HCT116 (cell line): ENCODE measurements at regions not wholly inside any gene's neighbourhood (a gene's known extent, or its start where the extent isn't known, plus 50 kb on each side); places are given as distances from the start of the nearest gene placed in this dataset.
"Not testable (repeated sequence)": the region's sequence is repeated elsewhere in the genome, so short reads cannot be mapped to it uniquely, and the experiment has no call there.

Experiments used
- ATAC-seq: fragments of 200-7000 bp; cut with Tn5 transposase; 2 replicates; pipeline ENCODE4 v1.9.1; 2020; ENCODE audit warnings: mild to moderate bottlenecking, moderate library complexity
- BruUV-seq: library from RNA; stranded (reverse); fragments of 400-500 nt; replicated peaks from 2 replicates; lab custom pipeline; 2021; lab: Mats Ljungman, UMichigan
- CTCF ChIA-PET: fragments of 300-600 bp; sonication (Branson Sonifier 250); formaldehyde crosslinking; loops from one replicate; lab custom pipeline; 2021; ENCODE audit warnings: antibody characterized with exemption; lab: Charles Lee
- POLR2A ChIA-PET: fragments of 300-600, 350-600 bp; sonication (Branson Sonifier 250); formaldehyde crosslinking; loops from one replicate; lab custom pipeline; 2021; ENCODE audit warnings: antibody characterized with exemption; lab: Charles Lee
- RAD21 ChIA-PET, 2 experiments: fragments of 300-600 bp; sonication (Branson Sonifier 250); formaldehyde crosslinking; loops; one replicate each; lab custom pipeline; 2023; ENCODE audit warnings: low total read pairs in 2 of 2; ENCODE audit not compliant: uncharacterized antibody in 2 of 2, unreplicated experiment in 2 of 2, low non-redundant PET in 1 of 2; lab: Charles Lee
- DNase-seq: peaks from one replicate; pipeline ENCODE4 v3.0.0-alpha.2; 2010; ENCODE audit warnings: low read depth, low spot score
- H2AFZ ChIP-seq: fragments of 200-600 bp; shearing (Covaris generic), sonication (generic); 2 replicates; pipeline ENCODE4 v1.6.1; 2017; ENCODE audit warnings: low read depth, mixed run types, mixed read lengths, antibody characterized with exemption, low read length; ENCODE audit not compliant: poor library complexity, severe bottlenecking
- H3K27ac ChIP-seq: 2 replicates; pipeline ENCODE4 v1.5.1; 2012; ENCODE audit warnings: low read depth, low read length
- H3K27me3 ChIP-seq: fragments of 200-600 bp; sonication (generic); 2 replicates; pipeline ENCODE4 v1.6.1; 2016; ENCODE audit warnings: mixed run types, low read length, mixed read lengths; ENCODE audit not compliant: insufficient read depth
- H3K36me3 ChIP-seq, 2 experiments: fragments of 200-500 bp in 1 of 2; fragments of 200-600 bp in 1 of 2; sonication (Bioruptor generic) in 1 of 2; sonication (generic) in 1 of 2; 2 replicates each; pipeline versions ENCODE4 v1.5.1 to v1.6.1; 2014 to 2016; ENCODE audit warnings: low read length in 2 of 2, inconsistent platforms in 1 of 2, mixed read lengths in 1 of 2, mixed run types in 1 of 2; ENCODE audit not compliant: insufficient read depth in 2 of 2, control insufficient read depth in 1 of 2
- H3K4me1 ChIP-seq, 2 experiments: fragments of 200-600 bp in 1 of 2; sonication (generic) in 1 of 2; 2 replicates each; pipeline versions ENCODE4 v1.5.1 to v1.6.1; 2012 to 2017; ENCODE audit warnings: low read length in 2 of 2, inconsistent platforms in 1 of 2, mild to moderate bottlenecking in 1 of 2, mixed read lengths in 1 of 2, mixed run types in 1 of 2, moderate library complexity in 1 of 2; ENCODE audit not compliant: insufficient read depth in 2 of 2, control insufficient read depth in 1 of 2
- H3K4me2 ChIP-seq: fragments of 200-600 bp; sonication (generic); 2 replicates; pipeline ENCODE4 v1.6.1; 2017; ENCODE audit warnings: mixed run types, low read length, mixed read lengths
- H3K4me3 ChIP-seq, 2 experiments: fragments of 200-600 bp in 1 of 2; sonication (generic) in 1 of 2; replicated peaks in 1 of 2; 2 replicates each; pipeline ENCODE4 v1.5.1; 2011 to 2016; ENCODE audit warnings: low read length in 2 of 2, control low read depth in 1 of 2, low read depth in 1 of 2, mild to moderate bottlenecking in 1 of 2, mixed read lengths in 1 of 2, mixed run types in 1 of 2
- H3K79me2 ChIP-seq: fragments of 200-600 bp; sonication (generic); 2 replicates; pipeline ENCODE4 v1.6.1; 2017; ENCODE audit warnings: mild to moderate bottlenecking, mixed run types, low read length, moderate library complexity, mixed read lengths; ENCODE audit not compliant: insufficient read depth
- H3K9ac ChIP-seq: fragments of 200-600 bp; sonication (generic); 2 replicates; pipeline ENCODE4 v1.6.1; 2016; ENCODE audit warnings: low read length, mixed read lengths
- H3K9me2 ChIP-seq: fragments of 200-600 bp; sonication (generic), shearing (Covaris generic); 2 replicates; pipeline ENCODE4 v1.6.1; 2017; ENCODE audit warnings: mixed run types, mild to moderate bottlenecking, moderate library complexity; ENCODE audit not compliant: insufficient read depth
- H3K9me3 ChIP-seq, 2 experiments: fragments of 200-500 bp in 1 of 2; fragments of 200-600 bp in 1 of 2; sonication (Bioruptor generic) in 1 of 2; sonication (generic) in 1 of 2; 2 replicates each; pipeline ENCODE4 v1.6.1; 2014 to 2017; ENCODE audit warnings: low read length in 2 of 2, mixed read lengths in 2 of 2, inconsistent platforms in 1 of 2, low read depth in 1 of 2, mild to moderate bottlenecking in 1 of 2, mixed run types in 1 of 2, moderate library complexity in 1 of 2; ENCODE audit not compliant: control insufficient read depth in 1 of 2, insufficient read depth in 1 of 2
- H4K20me1 ChIP-seq: fragments of 200-600 bp; sonication (generic), shearing (Covaris generic); 2 replicates; pipeline ENCODE4 v1.6.1; 2017; ENCODE audit warnings: mixed run types, mild to moderate bottlenecking, moderate library complexity; ENCODE audit not compliant: insufficient read depth
- EZH2phosphoT487 ChIP-seq: fragments of 200-600 bp; IDR thresholded peaks from 2 replicates; pipeline ENCODE4 v1.6.1; 2018; ENCODE audit warnings: antibody characterized with exemption, borderline replicate concordance
- JUND ChIP-seq: IDR thresholded peaks from 2 replicates; pipeline ENCODE4 v1.6.1; 2012
- SIN3A ChIP-seq: IDR thresholded peaks from 2 replicates; pipeline ENCODE4 v1.6.1; 2012; ENCODE audit warnings: low read depth
- YY1 ChIP-seq: IDR thresholded peaks from 2 replicates; pipeline ENCODE4 v1.6.1; 2011; ENCODE audit warnings: low read length, low read depth, moderate library complexity, mild to moderate bottlenecking; ENCODE audit not compliant: insufficient replicate concordance; ENCODE audit errors: extremely low read depth
- ZFX ChIP-seq: fragments of 450-650 bp; IDR thresholded peaks from 2 replicates; pipeline ENCODE4 v1.6.1; 2017
- intact Hi-C: fragments of 100-400 bp; cut with micrococcal nuclease; formaldehyde crosslinking; loops from 2 replicates; pipeline ENCODE4 v1.10.0; 2022

GRCh38 chr15:83383608-83384139 lies 63.5 kb upstream of the SH3GL3 start:
- DNase-seq, H3K4me3 ChIP-seq, H3K27ac ChIP-seq, H3K36me3 ChIP-seq, RAD21 ChIA-PET, H3K9me2 ChIP-seq, H4K20me1 ChIP-seq, H2AFZ ChIP-seq, ATAC-seq, H3K27me3 ChIP-seq, POLR2A ChIA-PET, BruUV-seq, H3K79me2 ChIP-seq, H3K4me2 ChIP-seq, H3K9me3 ChIP-seq, H3K9ac ChIP-seq, CTCF ChIA-PET: not testable (repeated sequence)
- H3K4me1 ChIP-seq, result peaks cover 13 to 25% of the 10 kb centered on the region in 2 experiments
- intact Hi-C loops, result loop anchor here (5.0 kb wide), 1 partner anchor 371 kb away; the partner anchor contains the start of gene C15orf40

- H3K27me3 ChIP-seq, result peaks cover 2% of the 10 kb centered on the region; the same call in 1 of the 2 replicates
- TF ChIP-seq JUND, result no peak
- no peak for TF ChIP-seq ZFX
- TF ChIP-seq EZH2phosphoT487, result no peak
- TF ChIP-seq YY1, result no peak
- TF ChIP-seq SIN3A, result no peak
- H3K4me1 ChIP-seq, result peaks cover 0 to 4% of the 10 kb centered on the region in 2 experiments; a peak in 2 of 4 replicates
- H3K79me2 ChIP-seq, result no peaks in the 10 kb centered on the region
- no peak overlapping the region for H3K4me2 ChIP-seq
- POLR2A ChIA-PET, result no interaction called here
- H4K20me1 ChIP-seq, result no peaks in the 10 kb centered on the region
- no TSS peak for BruUV-seq
- CTCF ChIA-PET, result interaction anchor here (1.2 kb wide), 1 partner anchor 147 kb away, joined by 3 read pairs; no protein-coding TSS in a partner anchor
- DNase-seq (no peak), ATAC-seq (no peak)
- intact Hi-C loops, result no loop called here
- no peak overlapping the region for H3K4me3 ChIP-seq
- no peak overlapping the region for H3K27ac ChIP-seq
- H3K9me2 ChIP-seq, result no peaks in the 10 kb centered on the region
- no peaks in the 10 kb centered on the region for H3K9me3 ChIP-seq
- H3K9ac ChIP-seq, result no peak overlapping the region
- H2AFZ ChIP-seq, result no peak overlapping the region
- RAD21 ChIA-PET, result no interaction called here
- H3K36me3 ChIP-seq, result no peaks in the 10 kb centered on the region
Measured at GRCh38 chr15:83396101-83396500, 51.0 kb upstream of the SH3GL3 start.
